ENCODE measurements at regions not wholly inside any gene's neighbourhood (a gene's known extent, or its start where the extent isn't known, plus 50 kb on each side); places are given as distances from the start of the nearest gene placed in this dataset.

DNA sequence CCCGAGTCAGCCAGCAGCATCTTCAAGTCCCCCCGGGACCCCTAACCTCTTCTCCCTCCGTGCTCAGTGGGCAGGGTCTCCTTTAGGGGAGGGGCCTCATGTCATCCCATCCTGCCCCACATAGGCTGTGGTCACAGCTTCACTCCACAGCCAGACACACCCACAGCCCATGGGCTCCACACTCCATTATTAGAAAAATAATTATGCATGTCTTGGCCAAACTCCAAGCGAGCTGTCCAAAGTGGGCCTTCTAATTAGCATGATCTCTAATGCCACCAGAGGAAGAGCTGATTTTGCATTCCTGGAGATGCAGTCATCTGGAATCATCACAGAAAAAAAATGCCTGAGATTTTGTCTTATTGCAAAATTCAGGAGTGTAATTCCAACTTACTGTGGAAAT is 418.2 kb downstream of the IRX2 start:
- peaks cover 1% of the 10 kb centered on the region for H3K27me3 Mint-ChIP-seq (ENCODE audit: low read depth)
- H3K36me3 Mint-ChIP-seq: no peaks in the 10 kb centered on the region
- no peak overlapping the region for H3K4me3 Mint-ChIP-seq
- no peaks in the 10 kb centered on the region for H3K9me3 Mint-ChIP-seq
- no peak for DNase-seq (ENCODE audit: low spot score in 2 of 2, unreplicated experiment in 2 of 2)
- H3K27ac Mint-ChIP-seq: no peak overlapping the region
- H3K4me1 Mint-ChIP-seq: peaks cover 21% of the 10 kb centered on the region
- no peak for TF ChIP-seq CTCF (IDR thresholded peaks at IDR 0.05; ENCODE audit: unreplicated experiment)

DNA sequence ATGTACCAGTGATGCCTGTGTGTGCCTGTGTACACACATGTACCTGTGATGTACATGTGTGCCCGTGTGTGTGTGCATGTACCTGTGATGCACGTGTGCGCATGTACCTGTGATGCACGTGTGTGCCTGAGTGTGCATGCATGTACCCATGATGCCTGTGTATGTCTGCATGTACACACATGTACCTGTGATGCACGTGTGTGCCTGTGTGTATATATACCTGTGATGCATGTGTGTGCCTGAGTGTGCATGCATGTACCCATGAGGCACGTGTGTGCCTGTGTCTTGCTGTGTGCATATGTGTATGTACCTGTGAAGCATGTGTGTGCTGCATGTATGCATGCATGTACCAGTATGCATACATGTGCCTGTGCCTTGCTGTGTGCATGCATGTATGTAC is 419.0 kb downstream of the IRX2 start:
- H3K27ac Mint-ChIP-seq: no peak overlapping the region
- peaks cover 21% of the 10 kb centered on the region for H3K4me1 Mint-ChIP-seq
- H3K36me3 Mint-ChIP-seq: no peaks in the 10 kb centered on the region
- DNase-seq (ENCODE audit: low spot score in 2 of 2, unreplicated experiment in 2 of 2): no peak
- no peak for TF ChIP-seq CTCF (IDR thresholded peaks at IDR 0.05; ENCODE audit: unreplicated experiment)
- no peak overlapping the region for H3K4me3 Mint-ChIP-seq
- no peaks in the 10 kb centered on the region for H3K27me3 Mint-ChIP-seq (ENCODE audit: low read depth)
- no peaks in the 10 kb centered on the region for H3K9me3 Mint-ChIP-seq

DNA sequence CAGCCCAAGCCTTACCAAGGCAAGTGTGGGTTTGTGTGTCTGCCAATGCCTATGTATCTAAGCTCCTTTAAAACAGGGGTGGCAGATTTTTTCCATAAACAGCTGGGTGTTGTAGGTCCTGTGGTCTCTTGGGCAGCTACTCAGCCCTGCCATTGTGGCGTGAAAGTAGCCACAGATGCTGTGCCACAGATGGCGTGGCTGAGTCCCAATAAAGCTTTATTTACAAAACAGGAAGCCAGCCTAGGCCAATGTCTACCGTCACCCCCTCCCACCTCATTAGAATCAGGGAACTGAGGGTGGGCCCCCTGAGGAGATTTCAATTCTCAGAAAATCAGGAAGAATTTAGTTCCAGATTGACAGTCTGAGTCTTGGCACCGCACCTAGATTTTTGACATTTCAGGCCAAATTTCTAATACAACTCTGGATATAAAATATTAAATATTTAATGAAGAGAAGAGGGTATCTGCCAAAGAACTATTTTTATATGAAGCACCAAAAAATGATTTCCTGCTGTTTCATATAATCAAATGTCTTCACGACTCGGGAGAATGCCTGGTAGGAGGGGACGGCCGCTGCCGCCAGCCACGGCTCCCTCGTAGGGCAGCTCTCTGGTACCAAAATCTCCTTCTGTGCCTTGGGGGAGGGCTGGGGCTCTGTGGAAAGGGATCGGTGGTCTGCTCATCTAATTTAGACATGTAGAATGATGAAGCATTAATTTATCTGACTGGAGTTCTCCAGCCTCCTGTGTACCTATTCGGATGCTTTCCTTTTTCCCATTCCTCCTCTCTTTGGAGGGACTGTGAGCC is 420.9 kb downstream of the IRX2 start:
- peaks cover 21% of the 10 kb centered on the region for H3K4me1 Mint-ChIP-seq
- DNase-seq (ENCODE audit: low spot score in 2 of 2, unreplicated experiment in 2 of 2): no peak
- no peaks in the 10 kb centered on the region for H3K27me3 Mint-ChIP-seq (ENCODE audit: low read depth)
- H3K27ac Mint-ChIP-seq: no peak overlapping the region
- TF ChIP-seq CTCF (IDR thresholded peaks at IDR 0.05; ENCODE audit: unreplicated experiment): no peak
- H3K4me3 Mint-ChIP-seq: no peak overlapping the region
- H3K9me3 Mint-ChIP-seq: no peaks in the 10 kb centered on the region
- no peaks in the 10 kb centered on the region for H3K36me3 Mint-ChIP-seq

- TF ChIP-seq CTCF (IDR thresholded peaks at IDR 0.05; ENCODE audit: unreplicated experiment): no peak
- Mint-ChIP-seq H3K27me3 (ENCODE audit: low read depth) (peaks cover 4% of the 10 kb centered on the region), H3K9me3 (no peaks in the 10 kb centered on the region), H3K36me3 (no peaks in the 10 kb centered on the region), H3K27ac (no peak overlapping the region), H3K4me1 (peaks cover 16% of the 10 kb centered on the region), H3K4me3 (no peak overlapping the region)
- no peak for DNase-seq (ENCODE audit: low spot score in 2 of 2, unreplicated experiment in 2 of 2)
Observed at GRCh38 chr5:2329741-2330140, 421.7 kb downstream of the IRX2 start.

DNA sequence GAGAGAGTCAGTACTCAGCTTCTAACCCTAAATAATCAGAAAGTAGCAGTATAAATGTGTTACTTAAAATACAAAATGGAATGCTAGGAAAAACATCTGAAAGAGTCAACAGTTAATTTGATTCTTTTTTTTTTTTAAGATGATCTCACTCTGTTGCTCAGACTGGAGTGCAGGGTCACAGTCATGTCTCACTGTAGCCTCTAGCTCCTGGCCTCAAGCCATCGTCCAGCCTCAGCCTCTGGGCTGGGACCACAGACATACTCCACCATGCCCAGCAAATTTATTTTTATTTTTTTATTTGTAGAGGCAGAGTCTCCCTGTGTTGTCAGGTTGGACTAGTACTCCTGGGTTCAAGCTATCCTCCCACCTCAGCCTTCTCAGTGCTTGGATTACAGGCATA is 424.9 kb downstream of the IRX2 start:
- no peak for TF ChIP-seq CTCF (IDR thresholded peaks at IDR 0.05; ENCODE audit: unreplicated experiment)
- DNase-seq (ENCODE audit: low spot score in 2 of 2, unreplicated experiment in 2 of 2): no peak
- Mint-ChIP-seq H3K36me3 (no peaks in the 10 kb centered on the region), H3K4me1 (no peaks in the 10 kb centered on the region), H3K4me3 (no peak overlapping the region), H3K27me3 (ENCODE audit: low read depth) (peaks cover 4% of the 10 kb centered on the region), H3K9me3 (no peaks in the 10 kb centered on the region), H3K27ac (no peak overlapping the region)
